ENCODE measurements at regions not wholly inside any gene's neighbourhood (a gene's known extent, or its start where the extent isn't known, plus 50 kb on each side); places are given as distances from the start of the nearest gene placed in this dataset.
"Not testable (repeated sequence)": the region's sequence is repeated elsewhere in the genome, so short reads cannot be mapped to it uniquely, and the experiment has no call there.

GRCh38 chr11:69220561-69221051 lies 64.9 kb downstream of the SMIM38 start:
- no peak for DNase-seq

DNA sequence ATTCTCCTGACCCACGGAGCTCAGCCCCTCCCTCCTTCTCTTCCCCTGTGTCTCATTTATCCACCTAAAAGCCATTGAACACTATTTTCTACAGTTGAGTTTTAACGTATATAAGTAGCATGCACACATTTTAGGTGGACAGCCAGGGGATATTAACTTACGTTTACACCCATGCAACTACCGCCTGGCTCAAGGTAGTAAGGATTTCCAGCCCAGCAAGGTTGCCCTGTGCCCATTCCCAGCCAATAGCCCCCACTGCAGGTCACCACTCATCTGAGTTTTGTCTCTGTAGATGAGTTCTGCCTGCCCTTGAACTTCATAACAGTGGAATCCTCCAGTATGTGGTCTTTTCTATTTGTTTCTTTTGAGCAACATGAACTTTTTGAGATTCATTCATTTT lies 65.4 kb downstream of the SMIM38 start:
- no peak for DNase-seq

DNA sequence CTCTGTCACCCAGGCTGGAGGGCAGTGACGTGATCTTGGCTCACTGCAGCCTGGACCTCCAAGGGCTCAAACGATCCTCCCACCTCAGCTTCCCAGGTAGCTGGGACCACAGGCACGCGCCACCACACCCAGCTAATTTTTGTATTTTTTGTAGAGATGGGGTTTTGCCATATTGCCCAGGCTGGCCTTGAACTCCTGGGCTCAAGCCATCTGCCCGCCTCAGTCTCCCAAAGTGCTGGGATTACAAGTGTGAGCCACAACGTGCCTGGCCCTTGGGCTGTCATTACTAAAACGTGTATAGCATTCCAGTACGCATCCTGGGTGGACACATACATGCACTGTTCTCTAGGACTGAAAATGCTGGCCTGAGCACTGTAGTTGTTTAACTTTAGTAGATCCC lies 65.9 kb downstream of the SMIM38 start:
- DNase-seq, result not testable (repeated sequence)

GRCh38 chr11:69227271-69227670 lies 66.7 kb upstream of the MYEOV start:
- no peak for DNase-seq

DNA sequence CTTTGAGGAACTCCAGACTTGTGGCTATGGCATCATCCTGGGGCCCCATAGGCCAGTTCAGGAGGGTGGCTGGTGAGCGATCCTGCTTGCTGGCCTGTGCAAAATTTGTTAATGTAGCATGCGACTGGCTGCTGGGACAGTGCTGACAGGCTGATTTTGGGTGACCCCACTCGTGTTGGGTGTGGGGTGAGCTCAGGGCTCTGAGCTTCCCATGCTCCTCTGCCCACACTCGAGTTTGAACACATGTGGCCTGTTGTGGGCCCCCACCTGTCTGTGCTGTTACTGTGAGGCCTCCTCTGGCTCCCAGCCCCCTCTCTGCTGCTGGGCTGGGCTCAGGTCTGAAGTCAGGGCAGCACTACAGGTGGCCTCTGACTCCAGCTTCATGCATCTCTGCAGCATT lies 64.4 kb upstream of the MYEOV start:
- no peak for DNase-seq

- DNase-seq, result no peak
Observed at GRCh38 chr11:69230856-69231425, 63.0 kb upstream of the MYEOV start.

DNA sequence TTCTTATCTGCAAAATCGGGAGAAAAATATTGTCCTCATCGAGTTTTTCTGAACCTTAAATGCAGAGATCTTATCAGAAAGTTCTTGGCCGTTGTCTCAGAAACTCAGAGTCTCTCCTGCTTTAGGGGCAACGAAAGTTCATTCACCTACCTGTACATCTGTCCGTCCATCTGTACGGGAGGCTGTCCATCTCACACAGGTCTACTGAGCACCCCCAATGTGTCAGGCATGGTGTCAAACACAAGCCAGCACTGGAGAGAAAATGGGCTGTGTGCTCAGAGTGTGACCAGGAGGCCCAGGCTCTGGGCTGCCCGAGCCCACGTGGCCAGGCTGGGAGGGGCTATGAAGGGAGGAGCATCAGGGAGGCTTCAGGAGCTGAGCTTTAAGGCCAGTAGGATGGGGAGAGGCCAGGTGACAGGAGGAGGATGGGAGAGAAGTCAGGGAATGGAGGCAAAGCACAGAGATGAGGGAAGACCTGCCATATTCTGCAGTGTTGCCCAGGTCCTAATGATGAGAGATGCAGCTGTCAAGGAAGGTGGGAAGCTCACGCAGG lies 62.4 kb upstream of the MYEOV start:
- DNase-seq, result no peak

DNA sequence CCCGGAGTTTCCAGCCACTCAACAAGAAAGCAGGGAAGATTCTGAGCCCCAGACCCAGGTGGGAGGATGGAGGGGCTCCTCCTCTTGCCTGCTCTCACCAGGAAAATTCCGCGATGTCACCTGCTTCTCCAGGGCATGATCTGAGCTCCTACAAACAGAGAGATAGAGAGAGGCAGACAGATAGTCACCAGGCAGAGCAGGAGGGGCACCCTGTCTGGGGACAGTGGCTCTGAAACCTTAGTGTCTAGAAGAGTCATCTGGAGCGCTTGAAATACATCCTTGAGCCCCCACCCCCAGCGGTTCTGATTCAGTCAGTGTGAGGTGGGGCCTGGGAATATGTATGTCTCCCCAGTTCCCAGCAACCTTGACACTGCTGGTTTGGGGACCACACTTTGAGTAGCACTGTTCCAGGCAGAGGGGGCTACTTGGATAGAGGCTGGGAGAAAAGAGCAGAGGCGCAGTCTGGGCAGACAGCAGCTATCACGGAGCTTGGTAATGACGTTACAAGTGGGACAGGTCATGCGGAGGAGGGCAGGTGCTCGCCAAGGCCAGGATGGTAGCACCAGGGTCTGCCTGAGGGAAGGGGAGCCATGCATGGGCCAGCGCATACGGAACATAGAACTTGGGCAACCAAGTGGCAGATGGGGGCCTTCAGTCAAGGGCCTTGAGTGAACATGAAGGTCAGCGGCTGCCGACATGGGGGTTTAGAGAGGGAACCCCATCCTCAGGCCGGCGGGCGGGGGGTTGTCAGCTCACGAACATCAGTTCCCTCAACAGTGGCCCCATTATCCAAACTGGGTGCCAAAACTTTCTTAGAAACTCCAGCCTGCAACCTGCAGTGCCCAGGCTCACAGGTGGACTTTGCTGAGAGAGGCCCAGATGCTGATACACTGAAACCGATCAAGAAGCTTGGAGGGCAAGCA lies 60.9 kb upstream of the MYEOV start:
- no peak for DNase-seq

- DNase-seq, result no peak
Observed at GRCh38 chr11:69233744-69234570, 60.0 kb upstream of the MYEOV start.

DNA sequence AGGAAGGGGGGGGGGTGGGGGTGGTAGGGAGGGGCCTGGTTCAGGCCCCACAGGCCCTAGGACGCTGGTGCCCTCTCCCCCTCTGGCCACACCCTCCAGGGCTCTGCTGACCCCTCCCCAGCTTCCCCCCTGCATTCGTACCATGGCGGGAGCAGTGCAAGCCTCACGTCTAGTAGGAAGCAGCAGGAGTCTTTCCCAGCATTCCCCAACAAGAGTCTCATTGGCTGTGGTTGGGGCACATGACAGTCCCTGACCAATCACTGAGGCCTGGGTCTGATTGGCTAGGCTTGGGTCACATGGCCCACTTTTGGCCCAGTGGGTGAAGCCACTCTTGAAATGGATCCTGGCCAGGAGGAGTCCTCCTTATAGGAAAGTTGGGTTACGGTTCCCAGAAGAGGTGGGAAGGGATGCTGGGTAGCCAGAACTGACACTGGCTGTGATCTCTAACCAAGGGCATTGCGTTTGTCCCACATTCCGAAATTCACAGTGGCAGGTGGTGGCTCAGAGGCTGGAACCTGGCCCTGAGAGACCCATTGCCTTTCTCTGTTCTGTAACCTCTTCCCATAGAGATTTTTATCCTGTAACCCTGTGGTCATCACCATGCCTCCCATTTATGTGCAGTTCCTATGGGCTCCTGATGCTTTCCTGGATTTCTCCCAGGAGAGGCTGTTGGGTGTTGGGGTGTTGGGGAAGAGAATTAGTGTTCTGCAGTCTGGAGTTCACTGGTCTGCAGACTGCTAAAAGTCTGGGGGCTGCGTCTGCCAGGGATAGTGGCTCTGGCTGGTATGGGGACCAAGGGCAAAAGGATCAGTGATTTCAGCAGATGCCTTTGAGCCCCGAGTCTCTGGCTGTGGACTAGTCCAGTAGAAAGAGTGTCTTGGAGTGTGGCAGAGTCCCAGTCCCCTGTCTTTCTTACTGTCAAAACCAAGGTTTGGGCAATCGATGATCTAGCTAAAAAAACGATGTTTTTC lies 58.9 kb upstream of the MYEOV start:
- DNase-seq, result no peak

GRCh38 chr11:69238573-69239351 lies 55.2 kb upstream of the MYEOV start:
- DNase-seq, result peak; percentile 8

DNA sequence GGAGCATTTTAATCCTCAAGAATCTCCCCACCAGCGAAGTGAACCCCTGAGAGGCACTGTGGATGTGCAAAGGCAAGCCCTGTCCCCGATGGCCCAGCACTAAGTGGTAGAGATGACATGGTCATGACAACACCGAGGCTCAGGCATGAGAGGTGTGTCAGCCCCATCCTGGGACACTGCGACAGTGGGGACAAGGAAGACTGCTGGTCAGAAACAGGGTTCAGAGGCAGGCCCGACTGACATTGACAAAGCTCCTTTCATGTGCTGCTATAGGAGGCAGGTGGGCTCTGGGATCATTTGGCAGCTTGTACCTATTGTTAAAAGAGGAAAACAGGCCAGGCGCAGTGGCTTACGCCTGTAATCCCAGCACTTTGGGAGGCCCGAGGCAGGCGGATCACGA lies 54.3 kb upstream of the MYEOV start:
- no peak for DNase-seq

DNA sequence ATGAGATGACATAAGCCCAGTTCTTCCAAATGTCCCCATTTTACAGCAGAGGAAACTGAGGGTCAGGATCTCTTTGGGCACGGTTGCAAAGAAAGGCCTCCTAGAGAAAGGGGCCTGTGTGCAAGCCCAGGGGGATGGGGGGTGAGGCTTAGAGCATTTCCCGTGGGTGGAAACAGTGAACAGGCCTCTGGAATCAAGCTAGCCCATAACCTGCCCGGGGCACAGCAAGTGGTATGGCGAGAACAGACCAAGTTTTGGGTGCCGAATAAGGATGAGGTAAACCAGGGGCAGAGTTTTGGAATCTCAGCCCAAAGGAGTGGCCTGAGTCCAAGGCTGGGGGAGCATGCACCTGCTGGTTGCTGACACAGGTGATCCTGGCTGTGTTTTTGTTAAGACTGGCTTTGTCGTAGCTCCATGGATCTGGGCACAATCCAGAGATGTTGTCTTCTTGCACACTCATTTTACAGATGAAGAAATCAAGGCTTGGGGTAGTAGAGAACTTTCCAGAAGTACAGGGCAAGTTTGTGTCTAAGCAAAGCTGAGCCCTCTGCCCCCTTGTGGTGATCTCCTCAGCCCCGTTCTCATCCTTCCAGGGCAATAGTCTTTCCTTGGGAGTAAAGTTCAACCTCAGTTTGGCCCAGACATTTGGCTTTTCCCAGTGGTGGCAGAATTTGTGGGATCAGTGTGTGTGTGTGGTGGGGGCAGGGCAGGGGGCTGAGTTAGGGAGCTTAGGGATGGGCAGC lies 53.5 kb upstream of the MYEOV start:
- DNase-seq, result no peak

- no peak for DNase-seq
Observed at GRCh38 chr11:69241075-69241740, 52.7 kb upstream of the MYEOV start.

- no peak for DNase-seq
Observed at GRCh38 chr11:69241844-69242243, 52.1 kb upstream of the MYEOV start.

- no peak for DNase-seq
Observed at GRCh38 chr11:69242266-69242920, 51.6 kb upstream of the MYEOV start.

DNA sequence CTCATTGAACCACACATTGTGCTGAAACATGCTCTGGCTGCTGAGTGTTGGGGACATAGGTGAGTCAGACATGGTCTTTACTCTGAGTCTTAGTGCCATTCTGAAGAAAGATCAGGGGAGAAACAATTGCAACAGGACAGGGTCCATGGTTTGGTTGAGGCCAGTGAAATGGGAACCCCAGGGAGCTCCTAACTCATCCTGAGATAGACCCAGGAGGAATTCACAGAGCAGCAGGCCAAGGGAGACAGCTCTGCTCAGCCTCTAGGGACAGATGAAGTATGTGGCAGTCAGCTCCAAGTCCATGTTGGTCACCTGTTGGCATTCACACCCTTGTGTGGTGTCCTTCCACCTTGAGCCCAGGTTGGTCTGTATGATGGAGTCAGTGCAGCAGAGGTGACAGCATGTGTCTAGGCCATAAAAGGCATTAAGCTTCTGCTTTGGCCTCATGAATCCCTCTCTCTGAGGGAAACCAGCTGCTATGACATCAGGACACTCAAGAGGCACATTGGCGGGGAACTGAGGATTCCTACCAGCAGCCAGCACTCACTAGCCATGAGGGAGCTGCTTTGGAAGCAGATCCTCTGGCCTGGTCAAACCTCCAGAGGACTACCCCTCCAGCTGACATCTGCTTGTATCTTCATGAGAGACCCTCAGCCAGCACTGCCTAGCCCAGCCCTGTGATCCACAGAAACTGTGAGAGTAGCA lies 50.3 kb upstream of the MYEOV start:
- DNase-seq, result no peak
